Upper lobe of left lung (tissue), 4 donors: ENCODE measurements at regions not wholly inside any gene's neighbourhood (a gene's known extent, or its start where the extent isn't known, plus 50 kb on each side); places are given as distances from the start of the nearest gene placed in this dataset.

Experiments used
- CTCF ChIP-seq, 6 experiments: fragments of 450-650 bp in 4 of 6; fragments of 200-600 bp in 2 of 6; sonication (generic) in 2 of 6; IDR thresholded peaks; one replicate each; pipeline ENCODE4 v1.5.1; 2016 to 2019; ENCODE audit warnings: antibody characterized with exemption in 6 of 6
- POLR2A ChIP-seq, 4 donors: fragments of 450-650 bp; IDR thresholded peaks; one replicate each; pipeline ENCODE4 v1.5.1; 2016 to 2017; ENCODE audit warnings: antibody characterized with exemption in 4 of 4, mild to moderate bottlenecking in 2 of 4

- TF ChIP-seq CTCF (IDR thresholded peaks at IDR 0.05) (no peak), POLR2A (IDR thresholded peaks at IDR 0.05) (no peak)
Observed at GRCh38 chr6:134821928-134822864, 127.7 kb downstream of the ALDH8A1 start.
